Hippocampal formation (tissue), 2 donors: ENCODE measurements at regions not wholly inside any gene's neighbourhood (a gene's known extent, or its start where the extent isn't known, plus 50 kb on each side); places are given as distances from the start of the nearest gene placed in this dataset.
"Not testable (repeated sequence)": the region's sequence is repeated elsewhere in the genome, so short reads cannot be mapped to it uniquely, and the experiment has no call there.

ENCODE experiments used
- DNase-seq, 2 donors: peaks; one replicate each; lab custom pipeline; 2025; lab: John Stamatoyannopoulos, UW

DNA sequence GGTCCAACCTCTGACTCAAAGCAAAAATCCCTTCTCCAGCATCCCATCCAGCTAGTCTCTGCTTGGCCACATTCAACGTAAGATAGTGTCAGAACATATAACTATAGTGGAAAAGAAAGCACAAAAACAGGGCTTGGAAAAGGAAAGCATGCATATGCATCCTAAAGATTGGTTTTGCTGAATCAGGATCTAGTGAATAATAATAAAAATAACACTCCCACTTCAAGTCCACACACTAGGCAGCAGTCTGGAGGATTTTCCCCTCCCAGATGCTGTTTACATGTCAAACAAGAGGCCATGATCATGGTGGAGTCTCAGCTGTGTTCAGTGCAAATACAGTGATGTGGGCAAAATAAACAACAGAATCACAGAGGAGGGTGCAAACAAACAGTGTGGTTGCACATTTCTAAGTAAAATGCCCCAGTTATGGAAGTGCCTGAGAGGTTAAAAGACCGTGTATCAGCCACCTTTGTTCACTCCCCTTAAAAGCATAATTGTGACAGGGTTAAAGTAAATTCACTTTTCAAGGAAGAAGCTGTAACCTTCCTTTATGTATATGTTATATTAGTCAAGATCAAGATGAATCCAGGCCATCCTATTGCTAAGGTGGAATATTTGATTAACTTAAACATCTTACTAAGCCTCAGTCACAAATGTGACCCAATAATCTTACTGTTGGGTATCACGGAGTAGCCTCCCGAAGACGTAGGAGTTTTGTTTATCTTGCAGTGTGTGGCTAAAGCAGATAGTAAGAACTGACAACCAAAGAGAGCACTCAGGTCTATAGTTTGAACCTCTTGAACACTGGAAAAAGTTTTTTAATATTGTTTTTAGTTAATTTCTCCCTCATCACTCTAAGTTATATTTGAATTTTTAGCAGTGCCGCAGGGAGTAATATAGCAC is 424.5 kb downstream of the SOX2 start:
- DNase-seq: no peak

DNA sequence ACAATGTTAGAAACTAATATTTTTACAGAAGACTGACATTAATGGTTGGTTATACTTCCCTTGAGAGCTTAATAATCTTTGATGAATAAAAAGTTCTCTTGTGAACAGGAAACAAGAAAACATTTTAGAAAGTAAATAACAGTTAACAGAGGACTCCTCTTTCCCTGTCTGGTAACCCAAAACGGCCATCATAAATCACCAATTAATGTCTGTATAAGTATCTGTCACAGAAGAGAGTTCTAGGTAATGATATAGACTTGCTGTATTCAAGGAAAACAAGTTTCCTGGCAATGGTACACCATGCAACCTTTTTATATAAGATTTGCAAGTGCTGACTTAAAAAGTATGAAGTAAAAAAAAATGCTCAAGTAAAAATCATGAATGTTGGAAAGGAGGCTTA is 426.7 kb downstream of the SOX2 start:
- DNase-seq: no peak

DNA sequence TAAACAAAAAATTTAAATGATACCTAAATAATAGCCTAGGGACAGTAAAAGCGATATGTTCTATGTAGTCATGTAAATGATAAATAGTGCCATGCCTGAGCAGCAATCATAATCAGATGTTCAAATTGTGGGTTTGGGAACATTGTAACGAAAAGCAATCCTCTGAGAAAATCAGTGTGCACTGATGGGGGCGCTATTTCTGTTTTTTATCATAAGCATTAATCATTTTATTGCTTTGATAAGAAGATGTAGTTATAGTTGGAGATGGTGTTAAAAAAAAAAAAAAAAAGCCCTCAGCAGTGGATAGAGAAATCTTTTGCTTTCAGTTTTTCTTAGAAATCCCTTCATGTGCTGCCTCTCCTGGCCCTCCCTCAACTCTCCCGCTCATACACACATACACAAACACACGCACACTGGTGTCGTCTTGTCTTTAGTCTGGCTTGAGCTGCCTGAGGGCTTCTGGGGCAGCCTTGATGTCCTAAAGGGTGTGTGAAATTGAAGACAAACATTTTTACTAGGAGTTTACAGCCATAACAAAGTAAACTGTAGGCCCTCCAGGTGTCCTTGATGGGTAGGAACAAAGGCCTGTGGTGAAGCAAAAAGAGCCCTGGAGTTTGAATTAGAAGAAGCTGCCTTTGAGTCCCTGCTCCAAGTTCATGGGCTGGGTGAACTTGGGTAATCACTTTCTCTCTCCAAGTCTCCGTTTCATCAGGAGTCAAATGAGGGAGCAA is 428.1 kb downstream of the SOX2 start:
- no peak for DNase-seq

DNA sequence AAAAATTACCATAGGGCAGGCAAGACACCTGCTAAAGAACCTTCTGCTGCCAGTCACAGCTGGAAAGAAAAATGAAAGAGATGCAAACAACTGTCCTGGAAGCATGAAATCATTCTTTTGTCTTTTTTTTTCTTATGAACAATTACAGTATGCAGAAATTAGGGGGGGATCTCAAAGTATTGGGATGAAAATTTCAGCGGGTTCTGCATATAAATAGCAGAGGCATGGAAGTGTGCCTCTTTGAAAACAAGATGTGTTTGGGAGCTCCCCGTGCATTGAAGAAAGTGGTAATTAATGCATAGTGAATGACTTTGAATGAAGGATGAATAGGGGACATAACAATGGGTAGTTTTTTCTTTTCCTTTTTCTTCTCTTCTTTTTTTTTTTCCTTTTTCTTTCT is 431.2 kb downstream of the SOX2 start:
- no peak for DNase-seq

DNA sequence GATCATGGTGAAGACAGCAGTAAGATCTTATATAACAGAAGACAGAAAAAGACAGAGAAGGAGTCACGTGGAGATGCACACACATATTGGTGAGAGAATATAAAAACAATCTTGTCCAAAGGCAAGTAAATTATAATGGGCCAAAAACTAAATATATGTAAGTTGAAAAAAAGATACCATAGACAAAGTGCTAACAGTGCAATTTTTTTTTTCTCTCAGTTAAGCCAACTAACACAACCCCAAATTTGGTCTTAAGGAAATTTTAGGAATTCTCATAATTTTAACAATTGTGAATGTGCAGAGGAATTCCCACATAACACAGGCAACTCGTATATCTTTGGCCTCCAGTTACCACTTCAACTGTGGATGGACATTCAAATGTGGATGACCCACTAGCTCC is 432.2 kb downstream of the SOX2 start:
- no peak for DNase-seq

DNA sequence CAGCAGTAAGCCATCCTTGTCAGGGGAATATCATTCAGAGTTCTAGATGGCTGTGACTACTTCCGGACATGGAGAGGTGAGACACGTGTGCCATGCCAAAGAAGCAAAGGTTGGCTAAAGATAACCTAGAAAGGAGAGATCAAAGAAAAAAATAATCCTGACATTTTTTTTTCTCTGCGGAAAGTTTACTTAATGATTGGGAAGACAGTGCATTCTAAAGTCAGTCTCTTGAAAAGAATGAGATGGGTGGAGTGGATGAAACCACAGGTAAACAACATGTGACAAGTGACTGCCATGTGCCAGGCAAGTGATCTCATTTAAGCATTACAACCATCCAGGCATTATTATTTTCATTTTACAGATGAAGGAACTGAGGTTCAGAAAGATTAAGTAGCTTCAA is 436.6 kb downstream of the SOX2 start:
- no peak for DNase-seq

DNA sequence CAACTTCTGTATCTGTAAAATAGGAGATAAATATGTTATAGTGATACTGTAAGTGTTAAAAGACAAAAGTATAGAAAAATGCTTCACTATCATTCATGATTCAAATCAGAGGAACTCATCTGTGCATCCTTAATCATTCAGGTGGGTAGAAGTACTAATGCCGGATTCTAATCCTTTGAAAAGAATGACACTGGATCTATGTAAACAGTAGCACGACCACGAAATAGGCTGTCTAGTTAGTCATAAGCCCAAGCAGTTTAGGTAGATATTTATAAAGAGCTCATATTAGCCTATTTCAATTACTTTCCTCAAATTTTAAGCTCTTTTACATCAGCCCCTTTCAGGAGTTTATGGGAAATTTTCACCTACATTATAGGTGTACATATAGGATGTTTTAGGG is 437.9 kb downstream of the SOX2 start:
- DNase-seq: no peak

DNA sequence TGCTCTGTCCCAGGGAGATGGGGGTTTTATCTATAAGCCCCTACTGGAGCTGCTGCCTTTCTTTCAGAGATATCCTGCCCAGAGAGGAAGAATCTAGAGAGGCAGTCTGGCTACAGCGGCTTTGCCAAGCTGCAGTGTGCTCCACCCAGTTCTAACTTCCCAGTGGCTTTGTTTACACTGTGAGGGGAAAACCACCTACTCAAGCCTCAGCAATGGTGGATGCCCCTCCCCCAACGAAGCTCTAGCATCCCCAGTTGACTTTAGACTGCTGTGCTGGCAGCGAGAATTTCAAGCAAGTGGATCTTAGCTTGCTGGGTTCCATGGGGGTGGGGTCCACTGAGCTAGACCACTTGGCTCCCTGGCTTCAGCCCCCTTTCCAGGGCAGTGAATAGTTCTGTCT is 444.6 kb downstream of the SOX2 start:
- DNase-seq: not testable (repeated sequence)

DNA sequence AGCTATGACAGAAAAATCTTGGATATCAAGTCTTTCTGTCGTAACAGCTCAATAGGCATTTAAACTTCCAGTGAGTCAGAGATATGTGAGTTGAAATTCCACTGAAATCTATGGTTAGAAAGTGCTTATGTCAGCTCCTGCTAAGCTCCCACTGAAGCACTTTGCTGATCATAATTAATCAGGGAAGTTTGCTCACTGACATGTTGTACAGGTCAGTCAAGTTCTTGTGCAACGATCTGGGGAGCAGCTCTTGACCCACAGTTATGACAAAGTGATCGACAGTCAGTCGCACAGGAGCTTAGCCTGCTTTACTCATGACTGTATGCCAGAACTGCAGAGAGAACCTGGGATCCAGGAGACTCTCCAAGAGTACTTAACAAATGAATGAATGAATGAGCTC is 453.5 kb downstream of the SOX2 start:
- no peak for DNase-seq

DNA sequence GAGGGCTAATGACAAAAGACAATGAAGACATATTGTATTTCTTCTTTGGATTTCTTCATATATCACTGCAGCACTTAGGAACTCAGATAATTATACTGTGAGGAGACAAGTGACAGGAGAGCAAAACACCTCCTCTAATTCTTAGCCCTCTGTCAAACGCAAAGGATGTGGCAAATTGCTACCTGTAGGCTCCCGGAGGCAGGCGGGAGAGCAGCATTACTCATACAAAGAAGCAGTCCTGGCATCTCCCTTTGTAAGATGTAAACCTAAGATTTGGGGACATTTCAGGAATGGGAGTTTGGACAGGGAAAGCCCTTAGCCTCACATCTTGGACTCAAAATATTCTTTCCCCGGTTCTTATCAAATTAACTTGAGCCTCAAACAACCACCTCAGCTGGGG is 460.8 kb downstream of the SOX2 start:
- DNase-seq: no peak

DNA sequence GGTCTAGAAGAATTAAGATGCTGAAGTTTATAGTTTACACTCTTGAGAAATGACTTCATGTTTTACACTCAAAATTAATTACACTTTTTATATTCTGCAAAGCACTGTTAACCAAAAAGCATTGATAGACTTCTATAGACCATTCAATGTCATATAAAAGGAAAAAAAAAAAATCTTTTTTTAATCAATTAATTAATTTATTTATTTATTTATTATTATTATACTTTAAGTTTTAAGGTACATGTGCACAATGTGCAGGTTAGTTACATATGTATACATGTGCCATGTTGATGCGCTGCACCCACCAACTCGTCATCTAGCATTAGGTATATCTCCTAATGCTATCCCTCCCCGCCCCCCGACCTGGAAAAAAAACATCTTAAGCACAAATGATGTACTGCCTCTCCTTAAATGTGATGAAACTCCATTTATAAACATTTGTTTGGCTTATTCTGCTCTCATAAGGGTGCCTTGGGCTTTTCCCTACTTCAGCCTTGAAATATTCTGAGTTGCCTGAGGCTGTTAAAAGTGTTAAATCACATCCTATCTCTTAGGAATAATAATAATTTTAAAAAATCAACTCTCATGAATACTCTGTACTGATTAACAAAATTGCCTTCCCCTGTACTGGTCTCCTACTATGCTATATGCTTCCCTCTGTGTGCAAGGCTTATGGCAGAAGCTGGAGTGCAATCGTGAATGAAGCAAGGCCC is 466.9 kb downstream of the SOX2 start:
- DNase-seq: no peak

DNA sequence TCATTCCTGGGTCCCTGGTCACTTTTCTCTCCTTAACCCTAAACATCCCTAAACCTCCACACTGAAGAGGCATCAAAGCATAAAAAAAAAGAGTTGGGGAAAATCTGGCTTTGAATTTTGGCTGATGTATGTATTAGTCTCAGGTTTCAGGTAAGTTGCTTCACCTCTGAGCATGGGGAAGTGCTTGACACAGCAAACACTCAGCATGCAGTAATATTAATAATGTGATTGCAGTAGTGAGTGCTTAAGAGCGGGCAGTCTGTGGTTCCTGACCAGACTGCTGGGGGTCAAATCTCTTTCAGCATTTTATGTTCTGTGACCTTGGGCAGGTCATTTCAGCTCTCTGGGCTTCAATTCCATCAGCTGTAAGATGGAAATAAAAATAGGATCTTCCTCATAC is 467.9 kb downstream of the SOX2 start:
- no peak for DNase-seq

DNA sequence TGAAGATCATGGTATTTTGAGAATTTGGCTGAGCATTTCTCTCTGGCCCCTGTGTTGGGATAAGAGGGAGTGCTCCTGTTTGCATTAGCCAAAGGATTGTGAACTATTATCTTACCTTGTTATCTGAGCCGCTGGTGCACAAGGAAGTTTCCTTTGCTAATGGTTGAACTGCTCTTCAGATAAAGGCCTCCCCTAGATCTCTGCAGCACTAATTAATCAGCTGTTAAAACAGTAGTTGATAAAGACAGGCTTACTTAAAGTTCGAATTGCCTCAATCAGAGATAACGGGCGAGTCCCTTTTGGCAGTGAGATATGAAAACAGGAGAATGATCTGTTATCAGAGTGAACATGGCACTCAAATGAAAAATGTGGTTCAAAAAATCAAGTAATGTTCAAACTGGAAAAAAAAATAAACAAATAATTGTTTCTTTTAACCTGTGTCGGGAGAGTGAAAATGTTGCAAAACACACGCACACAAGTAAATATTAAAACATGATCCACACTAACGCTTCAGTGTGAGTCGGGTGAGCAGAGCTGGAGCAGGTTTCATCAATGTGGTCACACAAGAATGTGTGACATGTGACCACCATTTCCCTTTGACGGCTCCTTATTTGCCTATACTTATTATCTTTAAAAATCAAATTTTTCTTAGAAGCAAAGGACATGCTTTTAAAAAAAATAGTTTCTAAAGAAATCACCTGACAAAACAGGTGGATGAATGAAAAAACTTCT is 469.1 kb downstream of the SOX2 start:
- no peak for DNase-seq

DNA sequence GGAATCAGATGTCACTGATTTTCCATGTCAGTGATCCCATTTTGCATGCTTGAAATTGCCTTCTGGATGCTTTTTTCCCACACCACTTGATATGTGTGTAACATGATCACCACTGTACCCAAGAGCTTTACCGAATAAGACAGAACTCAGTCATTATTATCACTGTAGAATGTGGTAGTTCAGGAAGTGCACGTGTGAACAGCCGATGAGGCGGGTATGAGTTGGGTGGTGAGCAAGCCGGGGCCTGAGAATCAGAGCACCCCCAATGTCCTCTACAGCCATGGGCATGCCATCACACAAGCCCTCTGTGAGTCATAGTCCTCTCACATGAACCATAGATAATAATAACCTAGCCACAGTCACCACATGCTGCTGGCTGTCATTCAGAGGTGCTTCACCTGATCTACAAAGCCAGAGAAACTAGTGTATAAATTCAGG is 470.8 kb downstream of the SOX2 start:
- no peak for DNase-seq

DNA sequence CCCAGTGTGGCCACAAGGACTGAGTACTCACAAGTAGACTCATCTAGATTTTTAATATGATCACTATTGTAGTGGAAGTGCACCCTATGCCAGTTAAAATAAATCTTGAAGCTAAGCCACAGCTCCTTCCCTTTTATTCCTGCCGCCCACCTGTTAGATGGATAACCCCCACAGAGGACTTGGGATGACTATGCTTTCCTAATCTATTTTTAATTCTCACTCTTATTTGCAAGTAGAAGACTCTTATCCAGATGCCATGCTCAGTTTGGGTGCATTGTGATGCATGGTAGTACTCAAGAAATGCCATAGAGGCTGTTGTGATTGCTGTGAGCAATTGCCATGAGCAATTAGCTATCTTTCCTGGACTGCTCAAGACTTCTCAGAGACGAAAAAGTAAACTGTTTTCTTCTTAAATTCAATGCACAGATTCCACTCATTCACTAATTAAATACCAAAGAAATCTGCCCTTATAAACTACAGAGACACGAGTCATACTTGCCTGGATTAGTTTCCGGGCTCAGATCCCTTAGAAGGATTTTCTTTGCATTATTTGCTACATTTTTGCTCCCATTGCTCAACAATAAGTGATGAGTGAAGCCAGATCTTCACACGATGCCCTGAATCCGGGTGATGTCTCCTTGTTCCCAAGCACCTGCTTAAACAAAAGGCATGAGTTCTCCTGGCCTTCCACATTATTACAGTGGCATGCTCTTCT is 472.1 kb downstream of the SOX2 start:
- no peak for DNase-seq

DNA sequence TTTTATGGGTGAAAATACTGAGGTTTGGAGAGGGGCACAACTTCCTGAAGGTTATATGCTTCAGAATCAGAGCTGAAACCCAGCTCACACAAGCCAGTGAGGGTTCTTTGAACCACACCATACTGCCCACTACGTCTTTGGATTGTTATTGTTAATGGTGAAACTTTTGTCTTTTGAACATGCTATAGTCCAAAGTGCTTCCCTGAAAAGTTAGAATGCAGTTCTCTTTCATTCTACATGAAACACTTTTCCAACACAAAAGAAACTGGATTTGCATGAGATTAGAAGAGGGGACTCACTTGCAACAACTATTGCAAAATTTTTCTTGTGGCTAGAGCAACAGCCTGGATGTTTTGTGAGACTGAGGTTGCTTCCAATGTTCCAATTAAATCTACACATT is 473.6 kb downstream of the SOX2 start:
- no peak for DNase-seq

DNA sequence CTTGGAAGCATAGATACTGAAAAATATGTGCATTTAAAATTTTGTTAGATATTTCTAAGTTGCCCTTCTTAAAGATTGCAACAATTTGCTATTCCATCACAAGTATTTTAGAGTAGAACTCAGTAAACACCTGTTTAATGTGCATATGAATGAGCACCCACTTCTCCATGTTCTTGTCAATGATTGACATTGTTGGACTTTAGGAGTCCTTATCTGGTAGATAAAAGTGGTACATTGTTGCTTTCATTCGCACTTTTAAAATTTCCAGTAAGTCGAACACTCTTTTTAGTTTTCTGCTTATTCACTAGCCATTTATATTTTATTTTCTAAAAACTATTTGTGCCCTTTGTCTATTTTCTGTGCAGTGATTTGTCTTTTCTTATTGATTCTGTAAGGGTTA is 478.3 kb downstream of the SOX2 start:
- DNase-seq: no peak

DNA sequence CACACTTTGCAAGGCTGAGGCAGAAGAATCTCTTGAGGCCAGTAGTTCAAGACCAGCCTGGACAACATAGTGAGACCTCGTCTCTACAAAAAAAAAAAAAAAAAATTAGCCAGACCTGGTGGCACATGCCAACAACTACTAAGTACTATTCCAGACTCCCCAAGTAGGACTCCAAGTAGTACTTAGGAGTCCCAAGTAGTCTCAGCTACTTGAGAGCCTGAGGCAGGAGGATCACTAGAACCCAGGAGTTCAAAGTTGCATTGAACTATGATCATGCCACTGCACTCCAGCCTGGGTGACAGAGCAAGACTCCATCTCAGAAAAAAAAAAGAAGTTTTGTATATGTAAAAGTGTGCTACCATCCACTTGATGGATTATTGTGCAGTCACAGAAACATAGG is 486.6 kb downstream of the SOX2 start:
- no peak for DNase-seq

DNA sequence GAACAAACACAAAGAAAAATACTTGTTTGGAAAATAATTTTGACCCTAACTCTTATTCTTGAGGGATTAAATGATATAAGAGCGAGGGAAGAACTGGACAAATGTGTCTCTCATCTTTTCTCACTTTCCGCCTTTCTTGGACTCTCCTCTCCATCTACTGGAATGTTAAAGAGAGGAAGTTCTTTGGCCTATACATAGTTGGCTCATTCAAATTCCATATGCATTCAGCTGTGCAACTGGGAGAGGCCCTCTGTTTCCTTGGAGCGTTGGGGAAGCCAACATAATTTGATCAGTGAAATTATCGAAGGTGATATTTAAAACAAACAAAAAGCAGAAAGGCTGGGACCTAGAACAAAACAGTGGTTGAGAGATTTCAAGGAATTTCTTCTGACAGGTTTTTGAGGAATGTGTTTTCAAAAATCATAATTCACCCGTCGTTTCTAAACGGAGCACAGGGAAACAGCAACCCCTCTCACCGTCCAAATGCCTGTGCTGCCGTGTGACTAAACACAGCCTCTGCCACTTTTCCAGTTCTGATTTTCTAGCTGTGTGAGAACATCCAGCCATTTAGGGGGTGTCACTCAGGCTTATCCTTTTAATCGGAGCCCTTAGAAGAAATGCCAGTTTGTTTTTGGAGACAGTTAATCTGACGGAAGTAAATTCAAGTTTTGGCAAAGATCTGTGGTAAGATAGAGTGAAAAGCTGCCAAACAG is 489.9 kb downstream of the SOX2 start:
- DNase-seq: no peak

DNA sequence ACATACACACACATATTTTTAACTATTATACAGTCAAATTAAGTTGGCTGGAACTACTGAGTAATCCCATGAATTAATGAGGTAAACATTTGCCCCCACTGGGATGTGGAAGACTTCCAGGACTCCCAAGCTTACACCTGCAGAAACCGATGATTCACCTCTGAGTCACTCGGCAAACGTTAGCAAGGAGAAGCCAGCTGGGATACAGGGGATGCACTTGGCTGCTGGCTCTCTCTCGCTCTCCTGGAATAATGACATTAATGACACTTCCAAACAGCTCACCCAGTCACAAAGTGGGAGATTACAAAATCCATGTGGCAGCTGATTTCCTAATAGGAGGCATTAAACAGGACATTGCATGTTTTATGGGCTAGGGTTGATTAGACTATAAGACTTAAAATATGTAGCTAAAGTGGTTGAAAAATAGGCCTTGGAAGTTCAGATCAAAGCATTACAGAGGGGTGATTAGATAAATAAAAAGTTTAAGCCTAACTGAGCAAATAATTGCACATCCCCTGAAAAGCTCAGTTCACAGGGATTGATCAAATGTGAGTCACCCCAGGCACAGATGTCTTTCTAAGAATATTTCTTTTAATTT is 500.9 kb downstream of the SOX2 start:
- no peak for DNase-seq
